Spleen (tissue), 11 donors: ENCODE measurements at regions not wholly inside any gene's neighbourhood (a gene's known extent, or its start where the extent isn't known, plus 50 kb on each side); places are given as distances from the start of the nearest gene placed in this dataset.
"Not testable (repeated sequence)": the region's sequence is repeated elsewhere in the genome, so short reads cannot be mapped to it uniquely, and the experiment has no call there.

Experiments used
- DNase-seq: peaks from one replicate; pipeline ENCODE4 v3.0.0-alpha.2; 2020
- H3K27ac ChIP-seq, 8 donors: fragments of 200-600 bp; sonication (generic) in 7 of 8; 1 replicate in 4 of 8; 2 replicates in 4 of 8; pipeline versions ENCODE4 v1.5.0 to v1.8.0; 2016 to 2021; ENCODE audit warnings: inconsistent platforms in 4 of 8, mild to moderate bottlenecking in 4 of 8, moderate library complexity in 1 of 8
- H3K27me3 ChIP-seq, 7 donors: fragments of 200-600 bp; sonication (generic) in 6 of 7; replicated peaks in 1 of 7; 1 replicate in 4 of 7; 2 replicates in 3 of 7; pipeline versions ENCODE4 v1.5.0 to v1.8.0; 2016 to 2021; ENCODE audit warnings: inconsistent platforms in 3 of 7, mild to moderate bottlenecking in 1 of 7
- H3K36me3 ChIP-seq, 6 donors: fragments of 200-600 bp; sonication (generic) in 5 of 6; 1 replicate in 4 of 6; 2 replicates in 2 of 6; pipeline versions ENCODE4 v1.5.0 to v1.8.0; 2016 to 2021; ENCODE audit warnings: inconsistent platforms in 2 of 6
- H3K4me1 ChIP-seq, 6 donors: fragments of 200-600 bp; sonication (generic) in 5 of 6; 1 replicate in 3 of 6; 2 replicates in 3 of 6; pipeline versions ENCODE4 v1.5.0 to v1.8.0; 2016 to 2021; ENCODE audit warnings: inconsistent platforms in 3 of 6
- H3K4me3 ChIP-seq, 8 donors: fragments of 200-600 bp; sonication (generic) in 7 of 8; 1 replicate in 4 of 8; 2 replicates in 4 of 8; pipeline versions ENCODE4 v1.5.0 to v1.8.0; 2016 to 2021; ENCODE audit warnings: inconsistent platforms in 4 of 8, mild to moderate bottlenecking in 4 of 8, moderate library complexity in 2 of 8
- H3K9me3 ChIP-seq, 8 donors: fragments of 200-600 bp; sonication (generic) in 7 of 8; 1 replicate in 4 of 8; 2 replicates in 4 of 8; pipeline versions ENCODE4 v1.5.0 to v1.8.0; 2016 to 2021; ENCODE audit warnings: inconsistent platforms in 4 of 8
- CTCF ChIP-seq, 11 experiments: fragments of 200-600 bp in 7 of 11; fragments of 450-650 bp in 4 of 11; sonication (generic) in 4 of 11; IDR thresholded peaks in 8 of 11; conservative IDR thresholded peaks in 3 of 11; 1 replicate in 7 of 11; 2 replicates in 4 of 11; pipeline versions ENCODE4 v1.4.0 to v1.8.0; 2016 to 2021; ENCODE audit warnings: antibody characterized with exemption in 11 of 11, inconsistent platforms in 4 of 11, mild to moderate bottlenecking in 1 of 11
- POLR2A ChIP-seq, 3 donors: fragments of 450-650 bp; IDR thresholded peaks; one replicate each; pipeline ENCODE4 v1.5.1; 2017; ENCODE audit warnings: antibody characterized with exemption in 3 of 3, mild to moderate bottlenecking in 1 of 3
- POLR2AphosphoS5 ChIP-seq, 3 donors: sonication (generic); formaldehyde crosslinking; IDR thresholded peaks; one replicate each; pipeline ENCODE4 v1.5.1; 2017; ENCODE audit warnings: antibody characterized with exemption in 3 of 3
- WGBS, 5 donors: extraction: QIAGEN DNeasy Blood & Tissue Kit in 3 of 5; methylation state at CpG; one replicate each; pipeline versions ENCODE4 v1.1.5 to v1.1.7; 2013 to 2018; 5-methylcytosine and 5-hydroxymethylcytosine counted together
- intact Hi-C: fragments of 100-400 bp; cut with DNase I; formaldehyde crosslinking; loops from one replicate; pipeline ENCODE4 v1.15.0; 2023; ENCODE audit warnings: low total_unique reads
- donor health status: healthy with polysubstance abuse.
- donor health status: DM: no; HTN: no; CAD: no; lungs with moderate emphysema.
- donor health status: DM: no; HTN: no; CAD: no.
- donor health status: Bipolar disorder and iron deficiency.
- donor health status: healthy.
- donor health status: DM: no; HTN: no; CAD: no.
- donor health status: DM: yes; HTN: yes; CAD: no.

GRCh38 chr6:170146640-170147039 is 144.2 kb downstream of the DLL1 start:
- H3K4me3 ChIP-seq = no peak overlapping the region
- H3K4me1 ChIP-seq = peaks cover 11 to 38% (median 22%) of the 10 kb centered on the region in 6 donors
- WGBS, 5 donors = 71 to 82% (median 78%) methylated on average over 7 to 11 of the region's 12 CpGs
- no peaks in the 10 kb centered on the region for H3K36me3 ChIP-seq
- peak; percentile 75 for DNase-seq
- TF ChIP-seq CTCF (IDR thresholded peaks at IDR 0.05 in 8 of 11, conservative IDR thresholded peaks at IDR 0.05 in 3 of 11) (no peak), POLR2AphosphoS5 (IDR thresholded peaks at IDR 0.05) (no peak), POLR2A (IDR thresholded peaks at IDR 0.05) (no peak)
- intact Hi-C loops = no loop called here
- H3K9me3 ChIP-seq = peaks cover 0 to 23% (median 10%) of the 10 kb centered on the region in 8 donors
- H3K27ac ChIP-seq = peak overlapping the region in 5 of 8 donors; percentile 35 to 79 (median 74)
- H3K27me3 ChIP-seq = peaks cover 0 to 36% (median 0%) of the 10 kb centered on the region in 7 donors

GRCh38 chr6:170146131-170146530 is 144.7 kb downstream of the DLL1 start:
- Histone ChIP-seq H3K27ac (peak overlapping the region in 4 of 8 donors; percentile 38 to 79 (median 76)), H3K9me3 (peaks cover 0 to 23% (median 10%) of the 10 kb centered on the region in 8 donors)
- DNase-seq = peak; percentile 38

GRCh38 chr6:170145716-170146115 is 145.2 kb downstream of the DLL1 start:
- H3K27ac ChIP-seq = peak overlapping the region in 1 of 8 donors; percentile 78
- peaks cover 0 to 27% (median 0%) of the 10 kb centered on the region in 7 donors for H3K27me3 ChIP-seq
- H3K4me3 ChIP-seq, intact Hi-C loops, H3K36me3 ChIP-seq: not testable (repeated sequence)
- peak; percentile 18 for DNase-seq
- H3K4me1 ChIP-seq = peaks cover 11 to 33% (median 21%) of the 10 kb centered on the region in 6 donors
- 63 to 72% (median 68%) methylated on average over 3 of the region's 3 CpGs for WGBS, 5 donors
- H3K9me3 ChIP-seq = peaks cover 0 to 23% (median 10%) of the 10 kb centered on the region in 8 donors

More at GRCh38 chr6:170146131-170146530, 144.7 kb downstream of the DLL1 start:
- H3K27me3 ChIP-seq = peaks cover 0 to 31% (median 0%) of the 10 kb centered on the region in 7 donors
- H3K4me3 ChIP-seq, intact Hi-C loops, H3K36me3 ChIP-seq: not testable (repeated sequence)
- peaks cover 11 to 35% (median 21%) of the 10 kb centered on the region in 6 donors for H3K4me1 ChIP-seq

GRCh38 chr6:170145272-170145592 is 145.6 kb downstream of the DLL1 start:
- WGBS, 5 donors = 87 to 95% (median 92%) methylated on average over 3 of the region's 3 CpGs
- intact Hi-C loops = no loop called here
- Histone ChIP-seq H3K4me3 (no peak overlapping the region), H3K36me3 (no peaks in the 10 kb centered on the region), H3K9me3 (peaks cover 0 to 23% (median 10%) of the 10 kb centered on the region in 8 donors), H3K27ac (no peak overlapping the region), H3K27me3 (peaks cover 0 to 22% (median 0%) of the 10 kb centered on the region in 7 donors), H3K4me1 (peaks cover 11 to 29% (median 21%) of the 10 kb centered on the region in 6 donors)
- peak; percentile 19 for DNase-seq
- no peak for TF ChIP-seq POLR2A (IDR thresholded peaks at IDR 0.05)
- TF ChIP-seq CTCF (IDR thresholded peaks at IDR 0.05 in 8 of 11, conservative IDR thresholded peaks at IDR 0.05 in 3 of 11) = no peak
- TF ChIP-seq POLR2AphosphoS5 (IDR thresholded peaks at IDR 0.05) = no peak

GRCh38 chr6:170144571-170145271 is 146.2 kb downstream of the DLL1 start:
- Histone ChIP-seq H3K4me3 (no peak overlapping the region), H3K27me3 (peaks cover 0 to 20% (median 0%) of the 10 kb centered on the region in 7 donors), H3K27ac (peak overlapping the region in 3 of 8 donors; percentile 23 to 52 (median 30)), H3K9me3 (peaks cover 0 to 23% (median 10%) of the 10 kb centered on the region in 8 donors), H3K36me3 (no peaks in the 10 kb centered on the region), H3K4me1 (peaks cover 11 to 29% (median 21%) of the 10 kb centered on the region in 6 donors)
- WGBS, 5 donors = 67 to 75% (median 73%) methylated on average over 4 of the region's 4 CpGs
- intact Hi-C loops = no loop called here
- TF ChIP-seq POLR2A (IDR thresholded peaks at IDR 0.05) = no peak
- no peak for TF ChIP-seq CTCF (IDR thresholded peaks at IDR 0.05 in 8 of 11, conservative IDR thresholded peaks at IDR 0.05 in 3 of 11)
- no peak for DNase-seq
